Mammary epithelial cell (primary cell): ENCODE measurements at regions not wholly inside any gene's neighbourhood (a gene's known extent, or its start where the extent isn't known, plus 50 kb on each side); places are given as distances from the start of the nearest gene placed in this dataset.

Experiments used
- CTCF ChIP-seq, 2 donors: IDR thresholded peaks in 1 of 2; conservative IDR thresholded peaks in 1 of 2; 2 replicates each; pipeline ENCODE4 v1.5.1; 2011 to 2012; ENCODE audit warnings: inconsistent platforms in 2 of 2, low read length in 2 of 2, mild to moderate bottlenecking in 2 of 2, control low read depth in 1 of 2, low read depth in 1 of 2; ENCODE audit not compliant: insufficient read depth in 1 of 2; ENCODE audit errors: extremely low read depth in 1 of 2
- EZH2 ChIP-seq: IDR thresholded peaks from 2 replicates; pipeline ENCODE4 v1.6.1; 2012; ENCODE audit warnings: low read length, inconsistent platforms, borderline replicate concordance

- TF ChIP-seq CTCF (conservative IDR thresholded peaks at IDR 0.05 in 1 of 2, IDR thresholded peaks at IDR 0.05 in 1 of 2; ENCODE audit: extremely low read depth in 1 of 2, insufficient read depth in 1 of 2, low read depth in 1 of 2, low read length in 2 of 2) (no peak), EZH2 (no peak)
Measured at GRCh38 chr20:18981962-18982539, 168.5 kb downstream of the SCP2D1 start.
